GM18907 (cell line): ENCODE measurements at regions not wholly inside any gene's neighbourhood (a gene's known extent, or its start where the extent isn't known, plus 50 kb on each side); places are given as distances from the start of the nearest gene placed in this dataset.

Source experiments
- ATAC-seq: cut with Tn5 transposase; IDR thresholded peaks from one replicate; pipeline ENCODE4 v1.9.1; 2021; ENCODE audit warnings: mild to moderate bottlenecking, moderate library complexity; ENCODE audit not compliant: unreplicated experiment

DNA sequence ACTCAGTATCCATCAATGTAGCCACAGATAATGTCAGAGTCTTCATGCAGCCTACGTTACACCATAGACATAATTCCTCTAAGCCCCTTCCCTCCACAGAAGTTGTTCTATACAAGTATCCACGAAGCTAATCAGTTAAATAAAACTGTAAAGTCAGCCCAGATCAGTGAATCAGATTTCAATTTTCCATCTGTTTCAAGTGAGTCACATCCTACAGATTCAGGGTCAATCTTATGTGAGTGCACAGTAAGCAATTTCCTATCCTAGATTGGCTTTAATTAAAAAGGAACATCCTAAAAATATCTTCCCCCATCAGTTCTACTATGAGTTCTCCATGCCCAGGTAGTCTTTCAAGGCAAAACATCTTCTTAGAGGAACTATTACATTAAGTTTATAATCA, 402.5 kb downstream of the EFNA5 start:
- ATAC-seq: no peak

- ATAC-seq: no peak
Observed at GRCh38 chr5:107266100-107266499, 404.6 kb downstream of the EFNA5 start.

DNA sequence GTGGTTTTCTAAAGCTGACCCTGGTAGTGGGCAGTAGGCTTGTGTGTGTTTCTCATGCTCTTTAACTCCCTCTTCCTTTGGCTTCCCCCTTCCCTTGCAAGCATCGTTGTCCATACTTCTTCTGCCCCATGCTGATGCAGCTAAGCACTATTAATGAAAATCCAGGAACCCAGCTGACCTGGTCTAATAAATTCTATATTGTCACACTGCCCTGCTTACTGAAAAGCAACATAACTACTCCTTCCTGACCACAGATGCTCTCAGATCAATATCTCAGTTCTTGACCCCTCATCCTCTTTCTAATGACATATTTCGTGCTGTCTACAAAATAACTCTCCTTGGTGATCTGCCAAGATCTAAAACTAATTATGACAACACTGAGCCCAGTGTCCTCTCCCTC, 405.5 kb downstream of the EFNA5 start:
- no peak for ATAC-seq

DNA sequence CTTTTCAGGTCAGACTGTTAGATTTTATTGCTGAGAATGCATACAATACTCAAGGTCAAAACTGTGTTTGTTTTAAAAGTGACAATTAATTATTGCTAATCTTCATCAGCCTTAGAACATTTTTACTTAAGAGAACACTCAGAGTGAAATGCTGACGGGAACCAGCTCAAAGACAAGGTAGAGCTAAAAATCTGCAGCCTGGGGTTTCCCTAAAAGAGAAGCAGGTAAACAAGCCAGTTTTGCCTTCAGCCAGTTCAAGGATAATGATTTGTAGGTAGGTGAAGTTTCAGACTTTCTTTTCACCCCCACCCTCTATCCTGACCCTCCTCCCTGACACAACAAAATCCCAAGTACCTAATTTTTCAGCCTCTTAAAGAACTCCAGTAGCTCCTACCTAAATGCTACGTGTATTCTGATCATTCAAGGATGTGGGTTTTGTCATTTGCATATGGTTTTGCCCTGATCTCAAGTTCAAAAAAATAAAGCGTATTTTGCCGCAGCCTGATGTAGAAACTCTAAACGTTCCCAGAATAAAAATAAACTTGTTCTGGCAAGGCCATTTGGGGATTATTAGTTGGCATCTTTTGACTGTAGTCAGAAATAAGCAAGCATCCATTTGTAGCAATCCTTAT, 407.2 kb downstream of the EFNA5 start:
- ATAC-seq: no peak

DNA sequence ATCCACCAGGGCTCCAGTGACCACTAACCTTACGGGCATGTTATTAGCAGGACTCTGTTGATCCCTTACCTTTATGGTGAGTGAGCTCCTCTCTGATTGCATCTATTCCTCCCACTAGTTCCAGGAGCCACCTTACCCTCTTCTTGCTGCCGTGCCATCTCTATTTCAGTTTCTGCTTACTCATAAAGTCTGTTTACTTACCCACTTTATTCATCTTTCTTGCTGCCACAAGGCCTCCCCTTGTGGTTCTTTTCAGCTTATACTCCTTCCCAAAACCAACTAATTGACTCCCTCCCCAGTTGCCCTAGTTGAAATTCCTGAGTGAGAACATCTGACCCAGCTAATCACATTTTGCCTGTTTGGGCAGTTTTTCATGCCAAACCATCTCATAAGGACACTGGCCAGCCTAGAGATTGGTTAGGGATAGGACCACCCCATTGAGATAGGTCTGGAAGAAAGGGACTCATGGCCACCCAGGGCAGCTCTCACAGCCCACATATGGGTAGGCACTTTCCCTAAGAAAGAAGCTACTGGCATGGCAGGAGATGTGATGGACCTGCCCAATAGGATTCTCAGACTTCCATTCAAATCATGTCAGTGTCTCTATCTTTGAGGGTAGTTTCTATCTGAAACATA, 412.7 kb downstream of the EFNA5 start:
- ATAC-seq: peak; percentile 97

DNA sequence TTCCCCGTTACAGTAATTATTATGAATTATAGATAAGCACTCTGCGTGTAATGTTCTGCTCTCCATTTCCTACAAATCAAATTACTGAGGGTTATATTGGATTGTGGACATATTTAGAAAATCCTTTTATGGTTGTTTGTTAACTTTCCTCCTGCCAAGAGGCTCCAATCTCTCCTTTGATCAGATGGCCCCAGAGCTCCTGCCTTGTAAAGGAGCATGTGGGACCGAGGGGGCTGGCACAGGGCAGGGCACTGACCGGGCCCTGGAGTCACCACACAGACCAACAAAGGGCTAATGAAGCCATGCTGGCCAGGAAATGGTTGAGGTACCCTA, 415.9 kb downstream of the EFNA5 start:
- no peak for ATAC-seq

DNA sequence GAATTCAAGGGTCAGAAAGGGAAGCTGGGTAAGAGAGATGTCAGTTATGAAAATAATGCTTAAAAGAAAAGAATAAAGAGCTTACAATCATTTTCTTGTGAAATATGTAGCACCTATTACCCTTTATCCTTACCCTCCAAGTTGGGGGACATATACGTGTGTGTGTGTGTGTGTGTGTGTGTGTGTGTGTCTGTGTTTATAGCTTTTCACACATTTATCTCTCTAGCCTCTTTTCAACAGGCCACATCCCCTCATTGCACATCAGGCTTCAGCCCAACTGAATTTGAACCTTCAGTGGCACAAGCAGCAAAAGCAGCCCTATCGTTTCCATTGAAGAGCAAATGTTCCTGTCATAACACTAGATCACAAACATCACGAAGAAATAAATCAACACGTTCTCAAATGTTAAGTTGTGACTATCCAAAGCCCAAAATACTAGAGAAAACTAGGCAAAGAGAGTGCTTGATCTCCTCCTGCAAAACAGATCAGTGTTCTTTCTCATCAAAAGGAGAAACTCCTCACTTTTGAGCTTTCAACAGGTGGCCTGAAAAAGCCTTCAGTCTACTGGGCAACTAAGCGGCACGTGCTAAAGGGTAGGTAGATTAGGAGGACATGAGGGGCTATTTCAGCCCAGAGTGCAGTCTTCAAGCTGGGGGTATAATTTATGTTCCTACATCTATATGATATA, 416.4 kb downstream of the EFNA5 start:
- ATAC-seq: no peak

GRCh38 chr5:107253246-107253645, 417.5 kb downstream of the EFNA5 start:
- no peak for ATAC-seq

- ATAC-seq: no peak
Observed at GRCh38 chr5:107251151-107251550, 419.6 kb downstream of the EFNA5 start.

DNA sequence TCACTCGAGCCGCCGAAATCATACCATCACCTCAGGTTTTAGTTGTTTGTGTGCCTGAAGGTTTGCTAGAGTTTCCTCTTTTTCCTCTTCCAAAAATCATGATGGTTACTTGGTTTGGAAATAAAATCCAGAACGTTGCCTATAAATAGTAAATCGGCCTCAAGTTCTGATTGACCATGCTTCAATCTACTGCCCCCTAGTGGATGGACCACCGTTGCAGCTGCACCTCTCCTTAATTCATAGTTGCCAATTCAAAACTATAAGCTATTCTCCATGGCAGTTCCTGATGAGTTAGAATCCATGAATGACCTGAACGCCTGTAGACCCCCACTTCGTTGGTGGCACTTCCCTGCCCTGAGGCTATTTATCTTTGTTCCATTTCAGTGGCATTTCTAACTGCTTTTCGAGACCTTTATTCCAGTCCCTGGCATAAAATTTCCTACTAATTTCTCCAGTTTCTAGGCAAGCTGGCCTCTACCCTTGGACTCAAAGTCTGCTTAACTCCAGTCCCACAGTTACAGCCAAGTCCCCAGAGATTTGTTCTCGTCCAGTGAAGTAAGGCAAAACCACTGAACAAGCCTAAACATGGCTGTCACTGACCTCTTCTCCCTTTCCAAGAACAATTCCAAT, 422.6 kb downstream of the EFNA5 start:
- no peak for ATAC-seq

DNA sequence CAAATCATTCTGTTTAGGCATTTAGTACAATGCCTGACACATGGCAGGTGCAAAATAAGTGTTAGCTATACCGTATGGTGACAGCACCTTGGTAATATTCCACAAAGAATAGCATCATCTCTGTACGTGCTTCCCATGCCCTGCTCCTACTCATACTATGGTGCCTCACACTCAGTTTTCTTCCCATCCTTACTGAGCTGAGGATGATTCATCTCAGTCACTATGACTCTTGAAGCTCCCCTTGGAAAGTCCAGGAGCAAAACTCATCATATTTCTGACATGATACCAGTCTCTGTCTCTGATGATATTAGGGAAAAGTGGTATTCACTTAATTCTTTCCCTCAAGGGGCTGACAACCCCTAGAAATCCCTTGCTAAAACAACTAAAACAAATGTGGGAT, 423.3 kb downstream of the EFNA5 start:
- no peak for ATAC-seq

- no peak for ATAC-seq
Observed at GRCh38 chr5:107243220-107243579, 427.5 kb downstream of the EFNA5 start.

- ATAC-seq: no peak
Observed at GRCh38 chr5:107242411-107243219, 428.1 kb downstream of the EFNA5 start.

- ATAC-seq: no peak
Observed at GRCh38 chr5:107241841-107242240, 428.9 kb downstream of the EFNA5 start.

DNA sequence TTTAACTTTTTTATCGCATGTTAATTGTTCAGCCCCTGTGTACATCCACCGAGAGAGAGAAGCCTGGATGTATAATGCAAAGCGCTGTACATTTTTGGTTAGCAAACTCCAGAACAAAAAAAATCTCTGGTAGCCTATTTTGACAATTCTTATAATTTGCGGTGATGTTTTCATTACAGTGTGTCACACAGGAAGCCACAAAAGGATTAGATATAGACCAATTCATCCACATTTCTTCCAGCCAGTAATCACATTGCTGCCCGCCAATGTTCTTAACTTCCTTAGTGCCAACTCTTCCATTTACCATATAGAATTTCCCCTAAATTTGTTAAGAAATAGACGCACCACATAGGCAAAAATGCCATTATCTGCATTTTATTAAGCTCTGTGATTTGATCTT, 435.6 kb downstream of the EFNA5 start:
- no peak for ATAC-seq

- ATAC-seq: no peak
Observed at GRCh38 chr5:107232788-107233187, 437.9 kb downstream of the EFNA5 start.

- ATAC-seq: no peak
Observed at GRCh38 chr5:107232293-107232692, 438.4 kb downstream of the EFNA5 start.

GRCh38 chr5:107231191-107231590, 439.5 kb downstream of the EFNA5 start:
- no peak for ATAC-seq

- ATAC-seq: no peak
Observed at GRCh38 chr5:107230367-107230766, 440.4 kb downstream of the EFNA5 start.

- ATAC-seq: no peak
Observed at GRCh38 chr5:107228226-107228625, 442.5 kb downstream of the EFNA5 start.

- ATAC-seq: no peak
Observed at GRCh38 chr5:107224272-107224671, 446.5 kb downstream of the EFNA5 start.
